H9 (cell line): ENCODE measurements at regions not wholly inside any gene's neighbourhood (a gene's known extent, or its start where the extent isn't known, plus 50 kb on each side); places are given as distances from the start of the nearest gene placed in this dataset.

Source experiments
- DNase-seq: peaks from one replicate; pipeline ENCODE4 v3.0.0-alpha.2; 2017
- H2AFZ ChIP-seq: one replicate; pipeline ENCODE4 v1.6.1; 2013; ENCODE audit warnings: mild to moderate bottlenecking, low read length, control low read depth, moderate library complexity
- H2AK5ac ChIP-seq: 2 replicates; pipeline ENCODE4 v1.6.1; 2013; ENCODE audit warnings: low read length, control low read depth, mixed read lengths; ENCODE audit not compliant: insufficient read length
- H2BK120ac ChIP-seq: one replicate; pipeline ENCODE4 v1.6.1; 2013; ENCODE audit warnings: low read depth, mild to moderate bottlenecking, low read length, control low read depth, inconsistent platforms; ENCODE audit not compliant: poor library complexity, severe bottlenecking
- H2BK12ac ChIP-seq: 2 replicates; pipeline ENCODE4 v1.6.1; 2013; ENCODE audit warnings: low read length, control low read depth, mixed read lengths, low read depth; ENCODE audit not compliant: insufficient read length
- H2BK15ac ChIP-seq: 2 replicates; pipeline ENCODE4 v1.6.1; 2013; ENCODE audit warnings: low read depth, low read length, control low read depth
- H2BK20ac ChIP-seq: one replicate; pipeline ENCODE4 v1.6.1; 2013; ENCODE audit warnings: low read depth, mild to moderate bottlenecking, low read length, control low read depth, inconsistent platforms; ENCODE audit not compliant: poor library complexity, severe bottlenecking
- H2BK5ac ChIP-seq: 2 replicates; pipeline ENCODE4 v1.6.1; 2013; ENCODE audit warnings: low read length, control low read depth, mixed read lengths; ENCODE audit not compliant: insufficient read length
- H3K14ac ChIP-seq: 2 replicates; pipeline ENCODE4 v1.6.1; 2013; ENCODE audit warnings: low read length, control low read depth; ENCODE audit not compliant: insufficient read depth
- H3K18ac ChIP-seq: 2 replicates; pipeline ENCODE4 v1.6.1; 2013; ENCODE audit warnings: low read depth, mild to moderate bottlenecking, mixed read lengths, low read length, control low read depth; ENCODE audit not compliant: insufficient read length
- H3K23ac ChIP-seq: 2 replicates; pipeline ENCODE4 v1.6.1; 2013; ENCODE audit warnings: low read length, control low read depth, mixed read lengths, low read depth; ENCODE audit not compliant: insufficient read length
- H3K23me2 ChIP-seq: 2 replicates; pipeline ENCODE4 v1.6.1; 2013; ENCODE audit warnings: low read depth, mild to moderate bottlenecking, mixed read lengths, low read length, control low read depth; ENCODE audit not compliant: insufficient read length, poor library complexity, severe bottlenecking
- H3K27ac ChIP-seq: 2 replicates; pipeline ENCODE4 v1.5.1; 2013; ENCODE audit warnings: low read length, control low read depth, mixed read lengths, low read depth; ENCODE audit not compliant: insufficient read length
- H3K27me3 ChIP-seq: 2 replicates; pipeline ENCODE4 v1.6.1; 2013; ENCODE audit warnings: low read length, control low read depth, inconsistent platforms; ENCODE audit not compliant: insufficient read depth
- H3K4ac ChIP-seq: 2 replicates; pipeline ENCODE4 v1.6.1; 2013; ENCODE audit warnings: low read depth, mild to moderate bottlenecking, control low read depth, inconsistent platforms, low read length, moderate library complexity
- H3K4me1 ChIP-seq: 2 replicates; pipeline ENCODE4 v1.6.1; 2013; ENCODE audit warnings: low read length, control low read depth, inconsistent platforms; ENCODE audit not compliant: insufficient read depth
- H3K4me2 ChIP-seq: 2 replicates; pipeline ENCODE4 v1.6.1; 2013; ENCODE audit warnings: low read length, control low read depth, mixed read lengths; ENCODE audit not compliant: insufficient read length, insufficient read depth
- H3K56ac ChIP-seq: 2 replicates; pipeline ENCODE4 v1.6.1; 2013; ENCODE audit warnings: low read depth, mild to moderate bottlenecking, mixed read lengths, low read length, control low read depth; ENCODE audit not compliant: insufficient read length
- H3K79me1 ChIP-seq: 2 replicates; pipeline ENCODE4 v1.6.1; 2013; ENCODE audit warnings: low read depth, mild to moderate bottlenecking, moderate library complexity, low read length, control low read depth, inconsistent platforms; ENCODE audit not compliant: insufficient read depth, poor library complexity, severe bottlenecking
- H3K79me2 ChIP-seq: 2 replicates; pipeline ENCODE4 v1.6.1; 2013; ENCODE audit warnings: low read length, control low read depth, inconsistent platforms; ENCODE audit not compliant: insufficient read depth
- H3K9ac ChIP-seq: 2 replicates; pipeline ENCODE4 v1.6.1; 2013; ENCODE audit warnings: low read length, control low read depth, mixed read lengths; ENCODE audit not compliant: insufficient read length; ENCODE audit errors: extremely low read depth
- H3K9me3 ChIP-seq: one replicate; pipeline ENCODE4 v1.6.1; 2013; ENCODE audit warnings: low read depth, low read length, inconsistent platforms; ENCODE audit not compliant: control insufficient read depth
- H3T11ph ChIP-seq: one replicate; pipeline ENCODE4 v1.6.1; 2013; ENCODE audit warnings: mild to moderate bottlenecking, low read length, control low read depth, inconsistent platforms
- H4K20me1 ChIP-seq: one replicate; pipeline ENCODE4 v1.6.1; 2013; ENCODE audit not compliant: control insufficient read depth, insufficient read length, insufficient read depth
- H4K5ac ChIP-seq: 2 replicates; pipeline ENCODE4 v1.6.1; 2013; ENCODE audit warnings: low read depth, mild to moderate bottlenecking, mixed read lengths, low read length, control low read depth; ENCODE audit not compliant: insufficient read length
- H4K8ac ChIP-seq: replicated peaks from 2 replicates; pipeline ENCODE4 v1.6.1; 2013; ENCODE audit warnings: low read length, control low read depth, mixed read lengths, low read depth; ENCODE audit not compliant: insufficient read length
- H4K91ac ChIP-seq: 2 replicates; pipeline ENCODE4 v1.6.1; 2013; ENCODE audit warnings: low read depth, mild to moderate bottlenecking, moderate library complexity, mixed read lengths, low read length, control low read depth; ENCODE audit not compliant: insufficient read length
- H3K27ac Mint-ChIP-seq, 3 experiments: 2 replicates in 2 of 3; 3 replicates in 1 of 3; pipeline ENCODE4 v1.8.0; 2020 to 2021; ENCODE audit warnings: mixed read lengths in 3 of 3, mild to moderate bottlenecking in 1 of 3, moderate library complexity in 1 of 3
- H3K27me3 Mint-ChIP-seq: 2 replicates; pipeline ENCODE4 v1.8.0; 2021; ENCODE audit warnings: low read depth, mild to moderate bottlenecking, moderate library complexity, mixed read lengths
- H3K36me3 Mint-ChIP-seq, 3 experiments: 2 replicates in 2 of 3; 3 replicates in 1 of 3; pipeline ENCODE4 v1.8.0; 2020 to 2021; ENCODE audit warnings: low read depth in 3 of 3, mixed read lengths in 3 of 3; ENCODE audit not compliant: insufficient read depth in 1 of 3
- H3K4me1 Mint-ChIP-seq, 2 experiments: 2 replicates each; pipeline ENCODE4 v1.8.0; 2020; ENCODE audit warnings: mixed read lengths in 2 of 2
- H3K4me3 Mint-ChIP-seq, 2 experiments: 2 replicates in 1 of 2; 3 replicates in 1 of 2; pipeline ENCODE4 v1.8.0; 2020 to 2021; ENCODE audit warnings: mild to moderate bottlenecking in 2 of 2, mixed read lengths in 2 of 2, moderate library complexity in 1 of 2
- H3K9me3 Mint-ChIP-seq, 2 experiments: 2 replicates in 1 of 2; 3 replicates in 1 of 2; pipeline ENCODE4 v1.8.0; 2020; ENCODE audit warnings: mild to moderate bottlenecking in 2 of 2, mixed read lengths in 2 of 2, moderate library complexity in 1 of 2
- CTCF ChIP-seq: fragments of 200-600 bp; sonication (generic); conservative IDR thresholded peaks from 3 replicates; pipeline ENCODE4 v1.8.0; 2021; ENCODE audit warnings: antibody characterized with exemption, mild to moderate bottlenecking
- WGBS: extraction: QIAGEN DNeasy Blood & Tissue Kit; methylation state at CpG from one replicate; pipeline ENCODE4 v1.1.7; 2013; ENCODE audit warnings: missing lambda C conversion rate, low lambda C conversion rate, mixed read lengths; ENCODE audit not compliant: insufficient read length; ENCODE audit errors: extremely low coverage; 5-methylcytosine and 5-hydroxymethylcytosine counted together

- Histone ChIP-seq H3K4me1 (peaks cover 2% of the 10 kb centered on the region; the same call in 1 of the 2 replicates), H3K23ac (no peak overlapping the region), H3K4me2 (no peak overlapping the region), H2BK120ac (no peak overlapping the region), H3K23me2 (no peaks in the 10 kb centered on the region), H2AK5ac (no peak overlapping the region), H2BK15ac (no peak overlapping the region), H3K27me3 (no peaks in the 10 kb centered on the region), H3K56ac (no peak overlapping the region), H4K5ac (no peak overlapping the region), H2BK20ac (no peak overlapping the region), H3K27ac (no peak overlapping the region), H3K79me1 (no peaks in the 10 kb centered on the region), H3K79me2 (no peaks in the 10 kb centered on the region), H2BK12ac (no peak overlapping the region), H2AFZ (no peak overlapping the region), H3K9ac (no peak overlapping the region), H3T11ph (no peak overlapping the region), H2BK5ac (no peak overlapping the region), H4K8ac (no peak overlapping the region), H3K9me3 (no peaks in the 10 kb centered on the region), H3K18ac (no peak overlapping the region), H3K4ac (no peak overlapping the region), H4K20me1 (no peaks in the 10 kb centered on the region), H3K14ac (no peak overlapping the region), H4K91ac (no peak overlapping the region)
- peaks cover 5 to 10% of the 10 kb centered on the region in 2 experiments for H3K4me1 Mint-ChIP-seq
- H3K9me3 Mint-ChIP-seq, result no peaks in the 10 kb centered on the region
- H3K4me3 Mint-ChIP-seq, result no peak overlapping the region
- H3K36me3 Mint-ChIP-seq, result no peaks in the 10 kb centered on the region
- H3K27me3 Mint-ChIP-seq, result no peaks in the 10 kb centered on the region
- H3K27ac Mint-ChIP-seq, result no peak overlapping the region
- TF ChIP-seq CTCF, result no peak
- WGBS, result no CpG with 5 or more reads among the region's 2 CpGs
- DNase-seq, result no peak
Measured at GRCh38 chr13:90866006-90866405, 481.5 kb upstream of the MIR17HG start.
